UCSD-AML1 (cell line): ENCODE measurements at regions not wholly inside any gene's neighbourhood (a gene's known extent, or its start where the extent isn't known, plus 50 kb on each side); places are given as distances from the start of the nearest gene placed in this dataset.
"Not testable (repeated sequence)": the region's sequence is repeated elsewhere in the genome, so short reads cannot be mapped to it uniquely, and the experiment has no call there.

Source experiments
- DNase-seq: peaks from one replicate; lab custom pipeline; 2025; ENCODE audit not compliant: unreplicated experiment; lab: John Stamatoyannopoulos, UW

- DNase-seq: no peak
Measured at GRCh38 chr13:65532231-65532630, 1697.9 kb downstream of the PCDH9 start.

- DNase-seq: no peak
Measured at GRCh38 chr13:65530688-65531087, 1699.4 kb downstream of the PCDH9 start.

GRCh38 chr13:65529541-65529940 is 1700.6 kb downstream of the PCDH9 start:
- DNase-seq: no peak

- DNase-seq: no peak
Measured at GRCh38 chr13:65508745-65509144, 1721.4 kb downstream of the PCDH9 start.

- DNase-seq: no peak
Measured at GRCh38 chr13:65508338-65508737, 1721.8 kb downstream of the PCDH9 start.

GRCh38 chr13:65505941-65506340 is 1724.2 kb downstream of the PCDH9 start:
- DNase-seq: no peak

GRCh38 chr13:65504213-65504612 is 1725.9 kb downstream of the PCDH9 start:
- DNase-seq: no peak

- no peak for DNase-seq
Measured at GRCh38 chr13:65500481-65500880, 1729.7 kb downstream of the PCDH9 start.

- no peak for DNase-seq
Measured at GRCh38 chr13:65499256-65499655, 1730.9 kb downstream of the PCDH9 start.

- no peak for DNase-seq
Measured at GRCh38 chr13:65497265-65497664, 1732.9 kb downstream of the PCDH9 start.

GRCh38 chr13:65490725-65491124 is 1739.4 kb downstream of the PCDH9 start:
- not testable (repeated sequence) for DNase-seq

- DNase-seq: peak; percentile 14
Measured at GRCh38 chr13:65488606-65489005, 1741.5 kb downstream of the PCDH9 start.

GRCh38 chr13:65479692-65480091 is 1750.4 kb downstream of the PCDH9 start:
- no peak for DNase-seq

GRCh38 chr13:65473196-65473595 is 1756.9 kb downstream of the PCDH9 start:
- DNase-seq: no peak

- DNase-seq: no peak
Measured at GRCh38 chr13:65472336-65472735, 1757.8 kb downstream of the PCDH9 start.

GRCh38 chr13:65470781-65471180 is 1759.4 kb downstream of the PCDH9 start:
- no peak for DNase-seq

GRCh38 chr13:65468628-65469027 is 1761.5 kb downstream of the PCDH9 start:
- no peak for DNase-seq

- peak; percentile 4 for DNase-seq
Measured at GRCh38 chr13:65461590-65461989, 1768.5 kb downstream of the PCDH9 start.

GRCh38 chr13:65460136-65460535 is 1770.0 kb downstream of the PCDH9 start:
- no peak for DNase-seq

GRCh38 chr13:65456150-65456912 is 1773.8 kb downstream of the PCDH9 start:
- DNase-seq: no peak

- DNase-seq: no peak
Measured at GRCh38 chr13:65454403-65454802, 1775.7 kb downstream of the PCDH9 start.

- DNase-seq: no peak
Measured at GRCh38 chr13:65453982-65454381, 1776.2 kb downstream of the PCDH9 start.

GRCh38 chr13:65445340-65445739 is 1784.8 kb downstream of the PCDH9 start:
- DNase-seq: no peak
